GM19397 (cell line): ENCODE measurements at regions not wholly inside any gene's neighbourhood (a gene's known extent, or its start where the extent isn't known, plus 50 kb on each side); places are given as distances from the start of the nearest gene placed in this dataset.
"Not testable (repeated sequence)": the region's sequence is repeated elsewhere in the genome, so short reads cannot be mapped to it uniquely, and the experiment has no call there.

Source experiments
- ATAC-seq: cut with Tn5 transposase; IDR thresholded peaks from one replicate; pipeline ENCODE4 v1.9.1; 2021; ENCODE audit warnings: mild to moderate bottlenecking, moderate library complexity; ENCODE audit not compliant: unreplicated experiment

- ATAC-seq, result no peak
These were observed 392.5 kb downstream of the CD83 start for GRCh38 chr6:14510038-14510437.

GRCh38 chr6:14511061-14511586 is 393.6 kb downstream of the CD83 start:
- no peak for ATAC-seq

GRCh38 chr6:14512246-14512645 is 394.7 kb downstream of the CD83 start:
- ATAC-seq, result no peak

GRCh38 chr6:14513496-14514393 is 396.2 kb downstream of the CD83 start:
- ATAC-seq, result no peak

- ATAC-seq, result no peak
These were observed 399.4 kb downstream of the CD83 start for GRCh38 chr6:14516956-14517355.

- ATAC-seq, result no peak
These were observed 400.0 kb downstream of the CD83 start for GRCh38 chr6:14517516-14518105.

GRCh38 chr6:14518515-14519217 is 401.1 kb downstream of the CD83 start:
- no peak for ATAC-seq

- ATAC-seq, result no peak
These were observed 402.5 kb downstream of the CD83 start for GRCh38 chr6:14520029-14520428.

GRCh38 chr6:14520536-14520935 is 403.0 kb downstream of the CD83 start:
- ATAC-seq, result no peak

GRCh38 chr6:14521141-14521540 is 403.6 kb downstream of the CD83 start:
- ATAC-seq, result no peak

GRCh38 chr6:14521861-14522260 is 404.3 kb downstream of the CD83 start:
- not testable (repeated sequence) for ATAC-seq

GRCh38 chr6:14524319-14524718 is 406.7 kb downstream of the CD83 start:
- no peak for ATAC-seq

GRCh38 chr6:14530385-14530784 is 412.8 kb downstream of the CD83 start:
- ATAC-seq, result no peak

- no peak for ATAC-seq
These were observed 415.9 kb downstream of the CD83 start for GRCh38 chr6:14533446-14533845.

GRCh38 chr6:14537030-14537429 is 419.5 kb downstream of the CD83 start:
- ATAC-seq, result no peak

GRCh38 chr6:14540276-14540675 is 422.7 kb downstream of the CD83 start:
- no peak for ATAC-seq

GRCh38 chr6:14540810-14541540 is 423.4 kb downstream of the CD83 start:
- no peak for ATAC-seq

- no peak for ATAC-seq
These were observed 425.2 kb downstream of the CD83 start for GRCh38 chr6:14542670-14543366.

- ATAC-seq, result no peak
These were observed 426.5 kb downstream of the CD83 start for GRCh38 chr6:14543971-14544585.

GRCh38 chr6:14544666-14545065 is 427.1 kb downstream of the CD83 start:
- ATAC-seq, result no peak
